ENCODE measurements at regions not wholly inside any gene's neighbourhood (a gene's known extent, or its start where the extent isn't known, plus 50 kb on each side); places are given as distances from the start of the nearest gene placed in this dataset.

DNA sequence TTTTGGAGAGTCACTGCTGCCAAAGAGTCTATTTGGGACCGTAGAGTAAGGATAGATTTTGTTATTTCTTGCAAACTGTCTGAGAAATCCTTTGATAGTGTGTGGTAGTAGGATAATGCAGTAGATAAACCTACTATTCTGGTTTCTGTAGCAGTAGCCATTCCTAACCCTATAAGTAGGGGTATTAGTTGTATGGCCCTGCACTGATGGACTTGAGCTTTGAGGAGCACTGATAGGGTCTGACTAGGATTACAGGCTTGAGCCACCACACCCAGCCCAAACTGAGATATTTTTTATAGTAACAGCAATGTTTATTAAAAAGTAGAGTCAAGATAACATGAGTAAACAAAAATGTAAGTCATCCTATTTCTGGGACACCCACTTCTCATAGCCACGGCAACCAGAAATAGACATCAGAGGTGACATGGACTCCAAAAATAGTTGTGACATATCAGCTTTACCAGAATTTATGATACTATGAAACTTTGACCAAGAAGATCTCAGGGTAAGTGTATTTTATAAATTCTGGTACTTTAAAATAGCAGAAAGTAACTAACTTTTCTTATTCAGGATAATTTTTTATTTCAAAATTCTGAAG lies 479.1 kb downstream of the SUCLA2 start:
- TF ChIP-seq, protein P1, sequence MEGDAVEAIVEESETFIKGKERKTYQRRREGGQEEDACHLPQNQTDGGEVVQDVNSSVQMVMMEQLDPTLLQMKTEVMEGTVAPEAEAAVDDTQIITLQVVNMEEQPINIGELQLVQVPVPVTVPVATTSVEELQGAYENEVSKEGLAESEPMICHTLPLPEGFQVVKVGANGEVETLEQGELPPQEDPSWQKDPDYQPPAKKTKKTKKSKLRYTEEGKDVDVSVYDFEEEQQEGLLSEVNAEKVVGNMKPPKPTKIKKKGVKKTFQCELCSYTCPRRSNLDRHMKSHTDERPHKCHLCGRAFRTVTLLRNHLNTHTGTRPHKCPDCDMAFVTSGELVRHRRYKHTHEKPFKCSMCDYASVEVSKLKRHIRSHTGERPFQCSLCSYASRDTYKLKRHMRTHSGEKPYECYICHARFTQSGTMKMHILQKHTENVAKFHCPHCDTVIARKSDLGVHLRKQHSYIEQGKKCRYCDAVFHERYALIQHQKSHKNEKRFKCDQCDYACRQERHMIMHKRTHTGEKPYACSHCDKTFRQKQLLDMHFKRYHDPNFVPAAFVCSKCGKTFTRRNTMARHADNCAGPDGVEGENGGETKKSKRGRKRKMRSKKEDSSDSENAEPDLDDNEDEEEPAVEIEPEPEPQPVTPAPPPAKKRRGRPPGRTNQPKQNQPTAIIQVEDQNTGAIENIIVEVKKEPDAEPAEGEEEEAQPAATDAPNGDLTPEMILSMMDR (conservative IDR thresholded peaks at IDR 0.05): no peak
- TF ChIP-seq EZH2 (IDR thresholded peaks at IDR 0.05; ENCODE audit: low read depth): no peak

Data from PC-9 (cell line).